GM12892 (cell line): ENCODE measurements at regions not wholly inside any gene's neighbourhood (a gene's known extent, or its start where the extent isn't known, plus 50 kb on each side); places are given as distances from the start of the nearest gene placed in this dataset.
"Not testable (repeated sequence)": the region's sequence is repeated elsewhere in the genome, so short reads cannot be mapped to it uniquely, and the experiment has no call there.

Experiments
- DNase-seq: peaks from one replicate; pipeline ENCODE4 v3.0.0; 2011; ENCODE audit not compliant: insufficient read length
- FAIRE-seq: peaks from 2 replicates; lab custom pipeline; 2011; peaks lifted over from hg19 to GRCh38; lab: Jason Lieb, UNC
- POLR2A ChIP-seq: IDR thresholded peaks from 2 replicates; pipeline ENCODE4 v1.6.1; 2011; ENCODE audit warnings: low read depth, low read length, control low read depth
- POLR2AphosphoS5 ChIP-seq: IDR thresholded peaks from 2 replicates; pipeline ENCODE4 v1.6.1; 2011; ENCODE audit warnings: low read depth, low read length, control low read depth
- TAF1 ChIP-seq: IDR thresholded peaks from 2 replicates; pipeline ENCODE4 v1.6.1; 2011; ENCODE audit warnings: low read depth, mild to moderate bottlenecking, control low read depth, low read length, borderline replicate concordance

DNA sequence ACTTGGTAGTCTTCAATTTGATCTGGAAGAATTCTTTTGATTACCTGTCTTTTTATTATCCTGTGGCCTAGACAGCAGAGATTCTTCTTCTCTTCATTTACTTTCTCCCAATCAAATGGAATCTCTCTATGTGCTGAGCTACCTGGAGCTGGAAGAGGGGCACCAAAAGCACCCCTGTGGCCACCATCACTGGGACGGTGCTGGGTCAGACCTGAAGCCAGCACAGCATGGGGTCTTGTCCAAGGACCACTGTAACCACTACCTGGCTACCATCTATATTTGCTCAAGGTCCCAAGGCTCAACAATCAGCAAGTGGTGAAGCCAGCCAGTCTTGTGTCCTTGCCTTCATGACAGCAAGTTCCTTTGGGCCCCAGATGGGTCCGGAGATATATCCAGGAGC, 186.6 kb downstream of the JRKL start:
- TF ChIP-seq POLR2AphosphoS5 = no peak
- TF ChIP-seq POLR2A = no peak
- no peak for TF ChIP-seq TAF1
- DNase-seq (no peak), FAIRE-seq (no peak)

DNA sequence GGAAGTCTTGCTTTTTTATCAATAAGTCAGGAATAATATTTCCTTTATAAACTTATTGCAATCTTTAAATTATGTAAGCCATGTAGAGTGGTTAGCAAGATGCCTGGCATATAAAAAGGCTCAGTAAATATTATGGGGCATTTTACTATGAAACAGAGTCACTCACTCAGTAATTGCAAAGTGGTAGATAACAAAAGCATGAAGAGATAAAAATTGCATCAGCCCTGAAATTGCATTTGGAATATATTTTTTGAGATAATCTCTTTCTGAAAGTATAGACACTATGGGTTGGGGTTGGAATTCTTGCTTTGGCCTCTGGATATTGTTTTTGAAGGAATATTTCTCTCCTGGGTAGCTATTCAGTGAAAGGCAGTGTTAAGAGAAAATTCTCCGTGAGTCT, 188.6 kb downstream of the JRKL start:
- TF ChIP-seq POLR2AphosphoS5 (no peak), TAF1 (no peak), POLR2A (no peak)
- no peak for DNase-seq
- no peak for FAIRE-seq

DNA sequence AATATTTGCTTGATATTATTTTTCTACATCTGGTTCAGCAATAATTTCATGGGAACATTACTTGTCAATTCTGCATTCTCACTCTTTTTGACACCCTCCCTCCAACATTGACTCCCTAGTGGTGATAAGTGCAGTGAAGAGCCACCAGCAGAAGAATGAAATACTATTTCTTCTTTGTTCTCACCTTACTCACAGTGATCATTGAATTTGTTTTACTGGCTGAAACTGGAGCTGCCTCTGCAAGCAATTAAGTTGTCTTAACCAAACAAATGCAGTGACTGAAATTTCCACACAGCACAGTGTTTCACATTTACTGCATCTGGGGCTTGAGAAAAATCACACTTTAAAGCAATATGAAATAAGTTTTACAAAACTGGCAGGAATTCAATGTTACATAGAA, 189.8 kb downstream of the JRKL start:
- DNase-seq = no peak
- FAIRE-seq = no peak
- TF ChIP-seq POLR2A = no peak
- TF ChIP-seq TAF1 = no peak
- no peak for TF ChIP-seq POLR2AphosphoS5

DNA sequence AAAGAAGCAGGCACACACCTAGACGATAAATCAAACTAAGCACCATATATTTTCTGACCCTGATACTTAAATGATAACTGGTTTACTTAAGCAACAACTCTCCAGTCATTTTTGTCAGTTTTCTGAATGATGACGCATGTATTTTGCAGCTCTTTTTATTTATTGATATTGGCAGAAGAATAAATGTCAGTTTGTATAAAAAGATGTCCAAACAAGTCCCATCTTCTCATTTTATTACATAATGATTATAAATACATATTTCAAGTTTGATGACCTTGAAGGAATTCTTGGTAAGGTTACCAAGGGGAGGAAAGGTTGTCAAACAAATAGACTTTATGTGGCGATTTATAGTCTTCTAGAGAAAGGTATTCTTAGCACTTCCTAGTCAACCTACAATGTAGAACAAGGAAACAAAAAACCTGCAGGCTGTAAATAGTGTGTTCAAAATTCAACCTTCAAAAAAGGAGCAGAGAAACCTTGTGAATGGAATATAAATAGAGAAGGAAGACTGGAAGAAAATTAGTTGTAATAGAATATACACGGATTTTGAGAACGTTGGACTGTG, 190.7 kb downstream of the JRKL start:
- TF ChIP-seq POLR2A = no peak
- TF ChIP-seq POLR2AphosphoS5 = no peak
- TF ChIP-seq TAF1 = no peak
- no peak for FAIRE-seq
- DNase-seq = no peak

DNA sequence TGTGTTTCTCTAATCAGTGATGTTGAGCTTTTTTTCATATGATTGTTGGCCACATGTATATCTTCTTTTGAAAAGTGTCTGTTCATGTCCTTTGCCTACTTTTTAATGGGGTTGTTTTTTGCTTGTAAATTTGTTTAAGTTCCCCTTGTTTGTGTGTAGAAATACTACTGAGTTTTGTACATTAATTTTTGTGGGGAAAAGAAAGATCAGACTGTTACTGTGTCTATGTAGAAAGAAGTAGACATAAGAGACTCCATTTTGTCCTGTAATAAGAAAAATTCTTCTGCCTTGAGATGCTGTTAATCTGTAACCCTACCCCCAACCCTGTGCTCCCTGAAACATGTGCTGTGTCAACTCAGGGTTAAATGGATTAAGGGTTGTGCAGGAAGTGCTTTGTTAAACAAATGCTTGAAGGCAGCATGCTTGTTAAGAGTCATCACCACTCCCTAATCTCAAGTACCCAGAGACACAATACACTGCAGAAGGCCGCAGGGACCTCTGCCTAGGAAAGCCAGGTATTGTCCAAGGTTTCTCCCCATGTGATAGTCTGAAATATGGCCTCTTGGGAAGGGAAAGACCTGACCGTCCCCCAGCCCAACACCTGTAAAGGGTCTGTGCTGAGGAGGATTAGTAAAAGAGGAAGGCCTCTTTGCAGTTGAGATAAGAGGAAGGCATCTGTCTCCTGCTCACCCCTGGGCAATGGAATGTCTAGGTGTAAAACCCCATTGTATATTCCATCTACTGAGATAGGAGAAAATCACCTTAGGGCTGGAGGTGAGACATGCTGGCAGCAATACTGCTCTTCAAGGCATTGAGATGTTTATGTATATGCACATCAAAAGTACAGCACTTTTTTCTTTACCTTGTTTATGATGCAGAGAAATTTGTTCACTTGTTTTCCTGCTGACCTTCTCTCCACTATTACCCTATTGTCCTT, 196.4 kb downstream of the JRKL start:
- not testable (repeated sequence) for FAIRE-seq, DNase-seq

DNA sequence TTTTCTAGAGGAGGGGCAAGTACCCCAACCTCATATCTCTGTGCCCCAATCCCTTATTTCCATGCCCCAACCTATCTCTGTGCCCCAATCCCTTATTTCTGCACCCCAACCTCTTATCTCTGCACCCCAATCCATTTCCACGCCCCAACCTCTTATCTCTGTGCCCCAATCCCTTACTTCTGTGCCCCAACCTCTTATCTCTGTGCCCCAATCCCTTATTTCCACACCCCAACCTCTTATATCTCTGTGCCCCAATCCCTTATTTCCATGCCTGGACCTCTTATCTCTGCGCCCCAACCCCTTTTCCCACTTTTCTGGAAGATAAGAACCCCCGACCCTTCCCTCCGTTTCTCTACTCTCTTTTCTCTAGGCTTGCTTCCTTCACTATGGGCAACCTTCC, 199.0 kb downstream of the JRKL start:
- DNase-seq, FAIRE-seq: not testable (repeated sequence)

DNA sequence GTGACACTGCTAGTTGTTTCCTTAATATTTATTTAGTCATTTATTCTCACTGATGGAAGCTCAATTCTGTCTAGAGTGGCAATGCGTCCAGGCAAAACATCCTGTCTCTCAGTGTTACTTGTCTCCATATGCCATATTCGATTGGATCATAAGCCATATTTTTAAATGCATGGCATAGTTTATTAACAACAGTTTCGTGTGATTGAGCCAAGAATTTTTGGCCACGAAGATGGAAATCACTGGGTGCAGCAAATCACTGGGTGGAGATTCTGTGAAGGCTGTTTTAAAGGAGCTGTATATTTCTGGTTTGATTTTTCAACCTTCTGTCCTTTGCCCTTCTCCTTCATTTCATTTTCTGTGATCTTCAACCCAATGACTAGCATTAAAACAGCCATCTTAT, 205.2 kb downstream of the JRKL start:
- no peak for TF ChIP-seq POLR2A
- no peak for TF ChIP-seq POLR2AphosphoS5
- no peak for TF ChIP-seq TAF1
- no peak for DNase-seq
- no peak for FAIRE-seq

DNA sequence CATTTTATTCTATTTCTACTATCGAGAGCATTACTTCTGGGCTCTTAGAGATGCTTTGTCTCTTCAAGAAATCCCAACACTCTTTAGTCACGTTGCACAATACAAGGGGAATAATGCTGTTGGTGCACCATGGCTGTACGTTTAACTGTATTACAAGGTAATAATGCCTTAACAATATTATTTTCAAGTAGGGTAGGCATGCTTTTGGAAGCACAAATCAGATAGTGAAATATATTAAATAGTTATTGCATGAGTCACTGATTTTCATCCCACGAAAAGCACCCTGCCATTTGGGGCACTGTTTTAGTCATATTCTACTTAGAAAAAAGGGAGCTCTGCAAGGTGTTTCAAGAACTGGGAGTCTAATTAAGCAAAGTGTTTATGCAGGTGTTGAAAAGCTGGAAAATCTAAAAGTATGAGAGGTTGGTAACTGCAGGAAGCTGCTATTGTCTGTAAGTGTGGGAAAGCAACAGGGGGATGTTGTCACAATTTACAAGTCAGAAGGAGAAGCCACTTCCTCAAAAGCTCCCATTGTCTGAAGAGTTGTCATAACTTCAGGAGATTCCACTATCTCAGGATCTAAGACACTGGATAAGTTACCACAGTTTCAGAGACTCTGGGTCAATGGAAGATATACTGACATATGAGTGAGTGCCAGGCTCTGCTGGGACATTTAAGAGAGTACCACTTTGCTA, 218.2 kb downstream of the JRKL start:
- DNase-seq = no peak
- no peak for TF ChIP-seq POLR2A
- no peak for TF ChIP-seq TAF1
- no peak for TF ChIP-seq POLR2AphosphoS5
- FAIRE-seq = no peak

DNA sequence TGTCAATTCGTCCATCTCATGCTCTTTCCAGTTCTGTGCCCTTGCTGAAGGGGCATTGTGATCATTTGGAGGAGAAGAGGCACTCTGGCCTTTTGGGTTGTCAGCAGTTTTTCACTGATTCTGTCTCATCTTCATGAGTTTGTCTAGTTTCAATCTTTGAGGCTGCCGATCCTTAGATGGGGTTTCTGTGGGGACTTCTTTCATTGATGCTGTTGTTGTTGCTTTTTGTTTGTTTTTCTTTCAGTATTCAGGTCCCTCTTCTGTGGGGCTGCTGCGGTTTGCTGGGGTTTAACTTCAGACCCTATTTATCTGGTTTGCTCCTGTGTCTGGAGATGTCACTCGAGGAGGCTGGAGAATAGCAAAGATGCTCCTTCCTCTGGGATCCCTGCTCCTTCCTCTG, 224.3 kb downstream of the JRKL start:
- FAIRE-seq (no peak), DNase-seq (no peak)
- TF ChIP-seq POLR2A = no peak
- no peak for TF ChIP-seq TAF1
- TF ChIP-seq POLR2AphosphoS5 = no peak

DNA sequence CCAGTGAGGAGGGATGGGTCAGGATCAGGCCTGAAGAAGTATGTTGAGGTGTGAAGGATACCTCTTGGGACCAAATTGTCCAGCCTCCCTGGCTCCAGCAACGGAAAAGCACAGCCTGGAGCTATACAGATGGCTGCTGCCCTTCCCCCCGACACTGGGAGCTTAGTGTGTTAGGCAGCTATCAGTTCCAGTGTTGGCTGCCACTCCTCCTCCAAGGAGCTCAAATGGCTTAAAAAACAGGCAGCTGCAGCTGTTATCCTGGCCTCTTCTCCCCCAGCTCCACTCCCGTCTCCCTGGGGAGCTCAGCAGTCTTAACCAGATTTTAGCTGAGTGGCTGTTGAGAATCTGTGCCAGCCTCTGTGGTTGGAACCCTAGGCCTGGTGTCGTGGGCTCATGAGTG, 225.0 kb downstream of the JRKL start:
- FAIRE-seq = no peak
- no peak for DNase-seq
- no peak for TF ChIP-seq POLR2A
- no peak for TF ChIP-seq POLR2AphosphoS5
- TF ChIP-seq TAF1 = no peak

DNA sequence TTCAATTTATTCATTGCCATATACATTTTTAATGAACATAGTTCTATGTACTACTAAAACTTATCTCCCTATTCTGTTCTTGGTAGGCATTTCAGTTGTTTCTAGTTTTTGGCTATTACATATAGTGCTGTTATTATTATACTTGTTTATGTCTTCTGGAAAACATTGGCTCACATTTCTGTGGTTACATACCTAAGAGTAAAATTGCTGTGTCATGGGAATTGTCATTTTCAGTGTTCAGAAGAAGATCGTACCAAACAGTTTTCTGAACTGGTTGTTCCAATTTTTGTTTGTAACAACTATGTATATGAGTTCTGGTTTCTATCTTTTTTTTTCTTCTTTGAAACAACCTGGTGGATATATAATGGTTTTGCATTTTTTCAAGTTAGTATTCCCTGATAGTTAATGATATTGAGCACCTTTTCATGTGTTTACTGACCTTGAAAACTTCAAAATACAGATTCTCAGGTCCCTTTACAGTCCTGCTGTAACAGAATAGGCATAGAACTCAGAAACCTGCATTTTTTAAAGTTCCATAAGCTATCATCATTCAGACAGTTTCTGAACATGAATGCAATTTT, 230.7 kb downstream of the JRKL start:
- DNase-seq (no peak), FAIRE-seq (no peak)
- TF ChIP-seq POLR2A = no peak
- no peak for TF ChIP-seq TAF1
- TF ChIP-seq POLR2AphosphoS5 = no peak
